OCI-LY7 (cell line): ENCODE measurements at regions not wholly inside any gene's neighbourhood (a gene's known extent, or its start where the extent isn't known, plus 50 kb on each side); places are given as distances from the start of the nearest gene placed in this dataset.

Source experiments
- BruUV-seq: library from RNA; stranded (reverse); fragments of 400-500 nt; replicated peaks from 2 replicates; lab custom pipeline; 2021; lab: Mats Ljungman, UMichigan
- CTCF ChIA-PET: fragments of 300-600 bp; sonication (Branson Sonifier 250); formaldehyde crosslinking; loops from one replicate; lab custom pipeline; 2022; ENCODE audit warnings: antibody characterized with exemption; ENCODE audit not compliant: unreplicated experiment; lab: Charles Lee
- POLR2A ChIA-PET: fragments of 300-600 bp; sonication (Branson Sonifier 250); formaldehyde crosslinking; loops from one replicate; lab custom pipeline; 2022; ENCODE audit warnings: antibody characterized with exemption; lab: Charles Lee
- DNase-seq: peaks from one replicate; pipeline ENCODE4 v3.0.0-alpha.2; 2015; ENCODE audit warnings: low spot score
- H2AFZ ChIP-seq: fragments of 200-600 bp; sonication (generic), shearing (Covaris generic); 2 replicates; pipeline ENCODE4 v1.6.1; 2014; ENCODE audit warnings: mild to moderate bottlenecking, antibody characterized with exemption, low read length, moderate library complexity
- H3K27ac ChIP-seq: fragments of 200-600 bp; sonication (generic); 2 replicates; pipeline ENCODE4 v1.5.1; 2014; ENCODE audit warnings: mixed run types, low read depth, mild to moderate bottlenecking, moderate library complexity, low read length, inconsistent platforms; ENCODE audit not compliant: poor library complexity, severe bottlenecking
- H3K36me3 ChIP-seq: fragments of 200-600 bp; sonication (generic); 2 replicates; pipeline ENCODE4 v1.6.1; 2014; ENCODE audit warnings: mild to moderate bottlenecking, antibody characterized with exemption, low read length, moderate library complexity, mixed read lengths; ENCODE audit not compliant: insufficient read depth
- H3K4me1 ChIP-seq: fragments of 200-600 bp; sonication (generic); 2 replicates; pipeline ENCODE4 v1.5.1; 2014; ENCODE audit warnings: mild to moderate bottlenecking, low read length; ENCODE audit not compliant: insufficient read depth, poor library complexity, severe bottlenecking
- H3K4me2 ChIP-seq: fragments of 200-600 bp; sonication (generic); 2 replicates; pipeline ENCODE4 v1.6.1; 2014; ENCODE audit warnings: mild to moderate bottlenecking, low read length
- H3K4me3 ChIP-seq: fragments of 200-600 bp; sonication (generic); 2 replicates; pipeline ENCODE4 v1.5.1; 2014; ENCODE audit warnings: mild to moderate bottlenecking, low read depth, low read length; ENCODE audit not compliant: poor library complexity, severe bottlenecking
- H3K79me2 ChIP-seq: fragments of 200-600 bp; sonication (generic); 2 replicates; pipeline ENCODE4 v1.6.1; 2016; ENCODE audit warnings: low read depth, mild to moderate bottlenecking, low read length, moderate library complexity, mixed read lengths; ENCODE audit not compliant: insufficient read depth
- H3K9me2 ChIP-seq: fragments of 200-600 bp; sonication (generic); 2 replicates; pipeline ENCODE4 v1.6.1; 2016; ENCODE audit warnings: mild to moderate bottlenecking, low read length, mixed read lengths; ENCODE audit not compliant: insufficient read depth
- H3K9me3 ChIP-seq: fragments of 200-600 bp; sonication (generic); 2 replicates; pipeline ENCODE4 v1.6.1; 2014; ENCODE audit warnings: mild to moderate bottlenecking, mixed run types, low read length, mixed read lengths
- H4K20me1 ChIP-seq: fragments of 200-600 bp; sonication (generic); 2 replicates; pipeline ENCODE4 v1.6.1; 2014; ENCODE audit warnings: mild to moderate bottlenecking, antibody characterized with exemption, low read length, moderate library complexity, mixed read lengths; ENCODE audit not compliant: insufficient read depth
- EZH2phosphoT487 ChIP-seq: fragments of 200-600 bp; sonication (generic); IDR thresholded peaks from 2 replicates; pipeline ENCODE4 v1.6.1; 2018; ENCODE audit warnings: low read depth, borderline replicate concordance, mild to moderate bottlenecking, mixed run types, antibody characterized with exemption, low read length, moderate library complexity, mixed read lengths
- intact Hi-C: fragments of 100-400 bp; cut with micrococcal nuclease; formaldehyde crosslinking; loops from one replicate; pipeline ENCODE4 v1.10.0; 2022; ENCODE audit not compliant: unreplicated experiment
- TF ChIP-seq, protein P1 (sequence below): fragments of 200-600 bp; sonication (generic); conservative IDR thresholded peaks from 2 replicates; pipeline ENCODE4 v1.5.1; 2014; ENCODE audit warnings: mild to moderate bottlenecking, antibody characterized with exemption, low read length, moderate library complexity, mixed read lengths

DNA sequence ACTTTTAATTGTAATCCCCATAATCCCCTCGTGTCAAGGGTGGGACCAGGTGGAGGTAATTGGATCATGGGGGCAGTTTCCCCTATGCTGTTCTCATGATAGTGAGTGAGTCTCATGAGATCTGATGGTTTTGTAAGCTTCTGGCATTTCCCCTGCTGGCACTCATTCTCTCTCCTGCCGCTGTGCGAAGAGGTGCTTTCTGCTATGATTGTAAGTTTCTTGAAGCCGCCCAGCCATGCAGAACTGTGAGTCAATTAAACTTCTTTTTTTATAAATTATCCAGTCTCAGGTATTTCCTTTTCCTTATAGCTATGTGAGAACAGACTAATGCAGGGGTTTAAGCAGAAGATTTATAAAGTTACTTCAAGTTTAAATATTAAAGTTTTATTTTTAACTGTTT, 655.2 kb downstream of the EPHA4 start:
- TF ChIP-seq, protein P1, sequence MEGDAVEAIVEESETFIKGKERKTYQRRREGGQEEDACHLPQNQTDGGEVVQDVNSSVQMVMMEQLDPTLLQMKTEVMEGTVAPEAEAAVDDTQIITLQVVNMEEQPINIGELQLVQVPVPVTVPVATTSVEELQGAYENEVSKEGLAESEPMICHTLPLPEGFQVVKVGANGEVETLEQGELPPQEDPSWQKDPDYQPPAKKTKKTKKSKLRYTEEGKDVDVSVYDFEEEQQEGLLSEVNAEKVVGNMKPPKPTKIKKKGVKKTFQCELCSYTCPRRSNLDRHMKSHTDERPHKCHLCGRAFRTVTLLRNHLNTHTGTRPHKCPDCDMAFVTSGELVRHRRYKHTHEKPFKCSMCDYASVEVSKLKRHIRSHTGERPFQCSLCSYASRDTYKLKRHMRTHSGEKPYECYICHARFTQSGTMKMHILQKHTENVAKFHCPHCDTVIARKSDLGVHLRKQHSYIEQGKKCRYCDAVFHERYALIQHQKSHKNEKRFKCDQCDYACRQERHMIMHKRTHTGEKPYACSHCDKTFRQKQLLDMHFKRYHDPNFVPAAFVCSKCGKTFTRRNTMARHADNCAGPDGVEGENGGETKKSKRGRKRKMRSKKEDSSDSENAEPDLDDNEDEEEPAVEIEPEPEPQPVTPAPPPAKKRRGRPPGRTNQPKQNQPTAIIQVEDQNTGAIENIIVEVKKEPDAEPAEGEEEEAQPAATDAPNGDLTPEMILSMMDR = no peak
- TF ChIP-seq EZH2phosphoT487 = no peak
- intact Hi-C loops = no loop called here
- Histone ChIP-seq H3K9me3 (no peaks in the 10 kb centered on the region), H3K36me3 (no peaks in the 10 kb centered on the region), H3K4me1 (no peaks in the 10 kb centered on the region), H4K20me1 (no peaks in the 10 kb centered on the region), H2AFZ (no peak overlapping the region), H3K27ac (no peak overlapping the region), H3K9me2 (no peaks in the 10 kb centered on the region), H3K4me3 (no peak overlapping the region), H3K4me2 (no peak overlapping the region), H3K79me2 (no peaks in the 10 kb centered on the region)
- ChIA-PET CTCF (no interaction called here), POLR2A (no interaction called here)
- DNase-seq = no peak
- no TSS peak for BruUV-seq

DNA sequence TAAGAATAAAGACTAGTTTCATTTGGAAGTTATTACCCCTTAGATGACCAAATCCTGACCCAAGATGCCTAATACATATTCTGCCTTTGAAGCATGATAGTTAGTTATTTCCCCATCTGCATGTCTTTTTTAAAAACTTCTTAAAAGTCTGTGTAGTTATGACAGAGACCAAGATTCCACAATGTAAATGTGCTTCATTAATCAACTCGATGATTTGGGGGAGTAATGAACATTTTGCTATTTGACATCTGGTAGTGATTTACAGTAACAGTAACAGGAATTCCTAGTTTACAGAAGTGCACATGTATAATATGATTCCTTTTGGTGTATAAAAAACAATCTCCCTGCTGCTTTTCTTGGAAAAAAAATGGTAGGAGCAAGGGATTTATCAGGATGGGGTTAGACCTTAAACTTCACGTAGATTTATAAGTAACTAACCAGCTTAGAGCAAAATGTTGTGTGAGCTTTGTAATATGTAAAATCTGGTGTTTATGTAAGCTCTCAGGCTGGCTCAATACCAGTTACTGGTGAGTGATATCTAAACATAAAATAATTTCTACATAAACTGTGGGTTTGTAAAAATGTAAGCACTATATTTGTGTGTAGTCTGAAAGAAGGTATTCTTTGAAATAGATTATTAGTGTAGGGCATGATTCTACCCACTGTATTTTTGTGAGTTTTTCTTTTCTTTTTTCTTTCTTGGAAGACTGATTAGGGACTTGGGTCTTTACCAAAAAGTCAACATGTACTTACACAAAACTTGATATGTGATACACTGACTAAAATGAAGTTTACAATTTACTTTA, 641.6 kb downstream of the EPHA4 start:
- TF ChIP-seq, protein P1 = no peak
- no peak for TF ChIP-seq EZH2phosphoT487
- Histone ChIP-seq H3K9me2 (no peaks in the 10 kb centered on the region), H4K20me1 (no peaks in the 10 kb centered on the region), H3K4me2 (no peak overlapping the region), H3K27ac (no peak overlapping the region), H2AFZ (no peak overlapping the region), H3K79me2 (no peaks in the 10 kb centered on the region), H3K9me3 (0 out of 2 replicates have a peak, but pooled peaks cover 6% of the 10 kb centered on the region), H3K4me3 (no peak overlapping the region), H3K4me1 (no peaks in the 10 kb centered on the region), H3K36me3 (no peaks in the 10 kb centered on the region)
- POLR2A ChIA-PET = interaction anchor here (2.2 kb wide), 1 partner anchor 11 kb away, joined by 6 read pairs; no protein-coding TSS in a partner anchor
- no peak for DNase-seq
- intact Hi-C loops = no loop called here
- CTCF ChIA-PET = no interaction called here
- no TSS peak for BruUV-seq

DNA sequence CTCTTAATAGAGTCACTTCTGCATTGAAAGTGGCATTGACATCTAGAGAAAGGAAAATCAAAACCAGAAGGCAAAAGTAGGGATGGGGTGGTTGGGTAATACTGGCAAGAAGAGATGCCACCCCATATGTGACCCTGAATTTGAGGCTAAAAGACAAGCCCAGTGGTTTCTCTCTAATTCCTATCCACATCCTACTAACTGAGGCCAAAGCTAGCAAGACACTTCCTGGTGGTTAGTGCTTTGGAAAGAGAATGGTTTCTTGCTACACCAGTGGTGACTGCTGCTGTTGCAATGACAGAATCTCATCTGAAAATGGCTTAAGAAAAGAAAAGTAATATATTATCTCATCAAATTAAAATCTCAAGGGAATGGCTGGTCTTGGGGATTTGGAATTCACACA, 640.6 kb downstream of the EPHA4 start:
- Histone ChIP-seq H2AFZ (no peak overlapping the region), H3K27ac (no peak overlapping the region), H3K4me3 (no peak overlapping the region), H3K4me1 (no peaks in the 10 kb centered on the region), H3K79me2 (no peaks in the 10 kb centered on the region), H3K9me3 (0 out of 2 replicates have a peak, but pooled peaks cover 2% of the 10 kb centered on the region), H3K4me2 (no peak overlapping the region), H3K36me3 (no peaks in the 10 kb centered on the region), H3K9me2 (no peaks in the 10 kb centered on the region), H4K20me1 (no peaks in the 10 kb centered on the region)
- intact Hi-C loops = no loop called here
- no TSS peak for BruUV-seq
- TF ChIP-seq, protein P1 = no peak
- no peak for TF ChIP-seq EZH2phosphoT487
- ChIA-PET POLR2A (interaction anchor here (2.2 kb wide), 1 partner anchor 10 kb away, joined by 6 read pairs; no protein-coding TSS in a partner anchor), CTCF (no interaction called here)
- no peak for DNase-seq
